Muscle of leg (tissue), 3 donors: ENCODE measurements at regions not wholly inside any gene's neighbourhood (a gene's known extent, or its start where the extent isn't known, plus 50 kb on each side); places are given as distances from the start of the nearest gene placed in this dataset.

Experiments used
- DNase-seq: peaks from one replicate; pipeline ENCODE4 v3.0.0; 2013
- H3K27ac ChIP-seq: one replicate; pipeline ENCODE4 v1.5.1; 2013; ENCODE audit warnings: mild to moderate bottlenecking, low read length, control low read depth
- H3K27me3 ChIP-seq: one replicate; pipeline ENCODE4 v1.6.1; 2013; ENCODE audit warnings: low read length; ENCODE audit not compliant: control insufficient read depth, insufficient read depth
- H3K36me3 ChIP-seq: one replicate; pipeline ENCODE4 v1.6.1; 2013; ENCODE audit warnings: low read length; ENCODE audit not compliant: control insufficient read depth, insufficient read depth
- H3K4me1 ChIP-seq: one replicate; pipeline ENCODE4 v1.6.1; 2013; ENCODE audit warnings: low read length; ENCODE audit not compliant: control insufficient read depth, insufficient read depth
- H3K4me3 ChIP-seq: one replicate; pipeline ENCODE4 v1.5.1; 2013; ENCODE audit warnings: low read length, control low read depth
- H3K9me3 ChIP-seq: replicated peaks from 2 replicates; pipeline ENCODE4 v1.6.1; 2013; ENCODE audit warnings: low read depth, low read length; ENCODE audit not compliant: control insufficient read depth
- WGBS: methylation state at CpG from one replicate; pipeline ENCODE4 v1.1.5; 2013; ENCODE audit warnings: missing lambda C conversion rate; ENCODE audit not compliant: insufficient coverage; 5-methylcytosine and 5-hydroxymethylcytosine counted together

DNA sequence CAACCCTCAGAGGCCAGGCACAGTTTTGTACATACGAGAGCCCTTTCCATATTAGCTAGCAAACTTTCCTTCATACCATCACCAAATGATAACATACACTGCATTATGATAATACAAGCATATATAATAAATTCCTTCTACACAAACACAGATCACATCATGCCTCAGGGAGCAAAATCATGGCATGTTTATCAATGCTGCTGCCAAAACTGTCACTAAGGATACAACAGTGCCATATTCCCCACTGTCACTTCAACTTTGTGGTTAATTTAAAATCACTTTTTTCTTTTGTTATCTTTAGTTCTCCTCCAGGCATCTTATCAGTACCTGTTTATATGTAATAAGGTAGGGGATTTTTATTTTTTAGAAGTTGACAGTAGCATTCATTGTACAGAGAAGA lies 196.3 kb downstream of the EPM2A start:
- no peak for DNase-seq
- H3K27ac ChIP-seq = no peak overlapping the region
- no CpG with 5 or more reads among the region's 1 CpG for WGBS
- no peaks in the 10 kb centered on the region for H3K4me1 ChIP-seq
- no peaks in the 10 kb centered on the region for H3K9me3 ChIP-seq
- H3K27me3 ChIP-seq = no peaks in the 10 kb centered on the region
- H3K4me3 ChIP-seq = no peak overlapping the region
- H3K36me3 ChIP-seq = no peaks in the 10 kb centered on the region

DNA sequence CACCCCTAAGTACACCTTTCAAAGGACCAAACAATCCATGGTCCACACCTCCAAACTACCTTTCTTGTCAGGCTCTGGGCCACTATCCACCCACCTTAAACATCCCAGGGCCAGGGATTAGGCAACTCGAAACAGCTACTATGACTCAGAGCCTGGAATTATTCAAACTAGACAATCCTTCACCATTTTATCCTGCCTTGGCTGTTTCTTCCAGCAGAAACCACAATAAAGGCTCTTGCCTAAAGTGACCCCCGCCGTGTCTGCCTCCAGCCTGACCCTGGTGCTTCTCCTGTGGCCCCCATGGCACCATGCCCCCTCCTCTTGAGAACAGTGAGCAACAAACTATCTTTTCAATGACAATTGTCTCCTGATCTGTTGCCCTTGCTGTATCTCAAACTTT lies 195.5 kb downstream of the EPM2A start:
- 88% methylated on average over 3 of the region's 3 CpGs for WGBS
- no peak for DNase-seq
- H3K27ac ChIP-seq = no peak overlapping the region

DNA sequence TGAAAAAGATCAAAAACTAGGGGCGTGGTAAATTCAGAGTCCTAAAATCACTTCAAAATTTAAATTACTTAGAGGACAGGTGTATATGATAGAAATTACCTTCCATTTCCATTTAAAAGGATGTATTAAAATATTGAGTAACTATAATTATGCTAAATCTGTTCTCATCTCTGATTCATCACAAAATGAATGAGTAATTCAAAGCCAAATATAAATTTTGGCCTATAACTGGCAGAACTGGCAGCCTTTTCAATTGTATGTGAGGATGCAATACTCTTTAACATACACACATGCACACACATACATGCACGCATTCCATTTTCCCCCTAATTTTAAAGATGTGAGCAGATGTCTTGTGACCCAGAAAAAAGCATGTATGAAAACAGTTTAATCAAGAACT lies 194.6 kb downstream of the EPM2A start:
- Histone ChIP-seq H3K27ac (no peak overlapping the region), H3K9me3 (no peaks in the 10 kb centered on the region), H3K4me1 (no peaks in the 10 kb centered on the region), H3K4me3 (no peak overlapping the region), H3K36me3 (no peaks in the 10 kb centered on the region), H3K27me3 (no peaks in the 10 kb centered on the region)
- DNase-seq = no peak
- no CpG with 5 or more reads among the region's 2 CpGs for WGBS

More for the DNA sequence above, 195.5 kb downstream of the EPM2A start:
- Histone ChIP-seq H3K36me3 (no peaks in the 10 kb centered on the region), H3K27me3 (no peaks in the 10 kb centered on the region), H3K4me1 (no peaks in the 10 kb centered on the region), H3K9me3 (no peaks in the 10 kb centered on the region), H3K4me3 (no peak overlapping the region)

DNA sequence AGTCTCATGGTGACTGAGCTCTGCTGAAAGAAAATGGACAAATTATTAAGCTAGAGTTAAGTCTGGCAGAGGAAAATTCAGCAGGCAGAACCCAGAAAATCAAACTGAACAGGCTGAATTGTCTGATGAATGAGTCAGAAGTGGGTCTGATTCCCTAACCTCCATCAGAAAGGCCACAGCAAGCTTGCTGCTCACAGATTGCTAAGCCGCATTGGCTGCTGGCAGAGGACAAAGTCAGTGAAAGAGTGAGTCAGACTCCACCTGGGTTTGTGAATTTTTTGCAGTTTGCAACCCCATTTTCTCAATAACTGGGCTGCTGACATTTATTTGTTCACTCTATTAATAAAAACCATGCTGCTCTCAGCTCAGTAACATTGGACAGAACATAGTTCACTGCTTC lies 191.3 kb downstream of the EPM2A start:
- WGBS = 57% methylated on average over 1 of the region's 1 CpG
- DNase-seq = peak; percentile 78
- no peaks in the 10 kb centered on the region for H3K36me3 ChIP-seq

DNA sequence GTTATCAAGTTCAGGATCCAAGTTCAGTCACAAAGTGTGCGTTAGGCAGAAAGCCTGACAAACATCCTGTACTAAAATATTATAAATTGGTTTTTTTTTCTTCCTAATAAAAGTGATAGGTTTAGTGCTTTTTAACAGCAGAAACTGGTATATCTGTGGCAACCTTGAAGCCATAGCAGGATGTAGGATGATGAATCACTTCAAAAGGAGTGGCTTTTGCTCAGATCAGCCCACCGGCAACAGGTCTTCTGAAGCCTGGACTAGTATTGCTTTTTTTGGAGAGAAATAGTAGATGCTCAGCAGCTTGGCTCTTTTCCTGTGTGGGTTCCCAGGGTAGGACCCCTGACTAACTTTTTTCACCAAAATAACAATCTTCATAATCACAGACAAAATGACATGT lies 190.8 kb downstream of the EPM2A start:
- Histone ChIP-seq H3K4me1 (no peaks in the 10 kb centered on the region), H3K4me3 (no peak overlapping the region), H3K9me3 (no peaks in the 10 kb centered on the region), H3K27ac (no peak overlapping the region), H3K27me3 (no peaks in the 10 kb centered on the region), H3K36me3 (no peaks in the 10 kb centered on the region)
- no peak for DNase-seq
- WGBS = no CpG with 5 or more reads among the region's 2 CpGs

More for the DNA sequence above, 191.3 kb downstream of the EPM2A start:
- H3K4me1 ChIP-seq = no peaks in the 10 kb centered on the region
- no peak overlapping the region for H3K4me3 ChIP-seq
- no peaks in the 10 kb centered on the region for H3K9me3 ChIP-seq
- no peak overlapping the region for H3K27ac ChIP-seq
- no peaks in the 10 kb centered on the region for H3K27me3 ChIP-seq

DNA sequence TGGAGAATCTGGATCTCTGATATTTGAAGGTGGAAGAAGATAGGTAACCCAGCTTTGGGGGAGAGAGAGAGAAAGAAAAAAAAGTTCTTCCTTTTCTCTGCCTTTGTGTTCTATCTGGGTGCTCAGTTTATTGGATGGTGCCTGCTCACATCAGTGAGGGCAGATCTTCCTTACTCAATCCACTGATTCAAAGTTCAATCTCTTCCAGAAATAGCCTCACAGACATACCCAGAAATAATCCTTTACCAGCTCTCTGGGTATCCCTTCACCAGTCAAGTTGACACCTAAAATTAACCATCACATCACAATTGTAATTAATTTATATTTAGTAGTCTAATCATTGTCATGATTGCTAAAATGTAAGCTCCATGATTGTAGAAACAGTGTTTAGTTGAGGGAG lies 189.1 kb downstream of the EPM2A start:
- DNase-seq = no peak
- H3K4me3 ChIP-seq = no peak overlapping the region

DNA sequence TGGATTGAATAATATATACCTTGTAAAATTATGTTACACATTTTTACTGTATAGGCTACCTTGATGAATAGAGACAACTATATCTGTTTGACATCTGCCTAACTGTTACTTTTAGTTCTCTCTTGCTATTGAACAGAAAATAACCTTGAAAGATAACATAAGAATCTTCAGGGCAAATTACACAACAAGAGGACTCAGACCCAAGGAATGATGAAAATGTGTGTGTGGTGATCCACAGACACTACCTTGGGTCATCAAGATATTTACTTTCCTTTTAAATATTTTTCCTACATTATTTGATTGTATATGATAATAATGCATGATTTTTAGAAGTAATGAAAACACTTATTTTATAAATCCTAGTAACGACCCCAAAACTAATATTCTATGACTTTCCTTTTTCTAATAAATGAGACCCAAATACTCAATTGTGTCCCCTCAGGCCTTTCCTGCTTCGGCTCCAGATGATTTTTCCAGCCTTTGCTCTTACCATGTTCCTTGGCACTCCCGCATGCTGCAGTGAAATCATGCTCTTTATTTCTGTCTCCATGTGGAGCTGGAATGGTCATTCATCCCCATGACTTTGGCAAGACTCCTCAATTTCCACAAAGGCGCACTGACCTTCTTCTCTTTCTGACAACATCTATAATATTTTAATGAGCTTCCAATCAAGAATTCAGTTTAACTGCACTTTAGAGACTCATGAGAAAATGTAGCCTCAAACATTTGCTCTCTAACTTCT lies 187.6 kb downstream of the EPM2A start:
- WGBS = 51% methylated on average over 3 of the region's 4 CpGs
- no peaks in the 10 kb centered on the region for H3K4me1 ChIP-seq
- no peak overlapping the region for H3K4me3 ChIP-seq
- no peak overlapping the region for H3K27ac ChIP-seq
- H3K9me3 ChIP-seq = no peaks in the 10 kb centered on the region
- H3K36me3 ChIP-seq = no peaks in the 10 kb centered on the region
- no peaks in the 10 kb centered on the region for H3K27me3 ChIP-seq
- peak; percentile 92 for DNase-seq

More for the DNA sequence above, 189.1 kb downstream of the EPM2A start:
- Histone ChIP-seq H3K36me3 (no peaks in the 10 kb centered on the region), H3K27me3 (no peaks in the 10 kb centered on the region), H3K4me1 (no peaks in the 10 kb centered on the region), H3K27ac (no peak overlapping the region), H3K9me3 (no peaks in the 10 kb centered on the region)

DNA sequence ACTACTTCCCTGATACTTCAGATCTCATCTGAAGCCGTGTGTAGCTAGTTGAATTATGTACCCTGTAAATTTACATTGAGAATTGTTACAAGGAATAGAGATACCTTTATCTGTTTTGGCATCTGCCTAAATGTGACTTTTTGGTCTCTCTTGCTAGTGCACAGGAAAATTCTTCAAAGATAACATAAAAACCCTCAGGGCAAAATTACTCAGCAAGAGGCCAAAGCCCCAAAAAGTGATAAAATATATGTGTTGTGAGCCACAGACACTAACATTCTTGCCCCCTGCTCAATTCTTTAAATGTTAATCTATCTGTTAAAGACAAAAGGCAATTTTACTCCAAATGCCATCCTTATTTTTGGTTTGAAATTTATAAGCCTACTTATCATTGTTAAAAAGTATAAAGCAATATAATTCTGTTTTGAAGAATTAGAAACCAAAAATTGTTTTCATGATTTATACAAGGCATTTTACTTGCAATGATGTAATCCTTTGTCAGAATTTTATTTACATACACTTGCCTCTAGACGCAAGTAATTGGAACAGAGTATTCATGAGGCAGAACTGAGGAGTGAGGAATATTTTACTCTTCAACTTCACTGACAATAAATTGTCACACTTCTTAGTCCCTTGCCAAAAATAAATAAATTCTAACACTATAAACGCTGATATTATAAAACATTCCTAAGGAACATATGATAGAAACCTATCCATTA lies 186.2 kb downstream of the EPM2A start:
- H3K36me3 ChIP-seq = no peaks in the 10 kb centered on the region
- no CpG with 5 or more reads among the region's 3 CpGs for WGBS
- no peaks in the 10 kb centered on the region for H3K9me3 ChIP-seq
- no peak overlapping the region for H3K4me3 ChIP-seq
- H3K27me3 ChIP-seq = no peaks in the 10 kb centered on the region
- peak; percentile 24 for DNase-seq
- H3K27ac ChIP-seq = no peak overlapping the region
- no peaks in the 10 kb centered on the region for H3K4me1 ChIP-seq

DNA sequence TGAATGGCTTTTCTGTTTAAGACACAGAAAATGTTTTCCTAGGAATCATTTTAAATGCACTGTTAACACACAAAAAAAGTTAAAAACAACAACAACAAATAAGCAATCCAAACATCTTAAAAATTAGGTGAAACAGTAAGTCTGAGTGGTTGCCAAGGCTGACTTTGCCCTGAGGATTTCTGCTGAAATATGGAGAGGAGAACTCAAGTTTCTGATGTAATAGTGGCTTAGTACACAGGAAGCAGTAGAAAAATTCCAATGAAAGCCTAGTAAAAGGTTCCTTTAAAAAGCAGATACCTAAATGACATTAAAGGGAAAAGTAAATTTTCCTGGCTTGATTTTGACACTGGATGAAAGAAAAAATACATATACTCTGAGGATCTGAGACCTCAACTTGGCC lies 184.2 kb downstream of the EPM2A start:
- Histone ChIP-seq H3K27ac (no peak overlapping the region), H3K36me3 (no peaks in the 10 kb centered on the region), H3K4me1 (no peaks in the 10 kb centered on the region), H3K9me3 (no peaks in the 10 kb centered on the region), H3K27me3 (no peaks in the 10 kb centered on the region), H3K4me3 (no peak overlapping the region)
- no peak for DNase-seq

DNA sequence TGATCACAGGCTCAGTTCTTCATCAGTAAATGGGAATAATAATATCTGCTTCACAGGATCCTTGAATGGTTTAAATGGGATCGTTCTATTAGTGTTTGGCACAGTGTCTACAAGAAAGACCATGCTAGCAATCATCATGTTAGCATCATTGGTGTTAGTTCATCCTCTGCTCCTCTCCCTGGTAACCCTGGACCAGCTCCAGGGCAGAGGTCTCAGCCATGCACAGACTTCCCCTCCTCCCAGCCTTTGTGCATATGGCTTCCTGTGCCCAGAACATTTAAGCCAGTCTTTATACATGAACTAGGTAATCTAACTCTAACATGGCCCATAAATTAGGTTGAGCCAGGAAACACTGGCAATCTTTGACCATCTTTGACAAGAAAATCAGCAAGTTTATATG lies 180.2 kb downstream of the EPM2A start:
- no peak overlapping the region for H3K27ac ChIP-seq
- no CpG with 5 or more reads among the region's 1 CpG for WGBS
- no peaks in the 10 kb centered on the region for H3K27me3 ChIP-seq
- DNase-seq = no peak
- no peaks in the 10 kb centered on the region for H3K9me3 ChIP-seq
- H3K4me3 ChIP-seq = no peak overlapping the region
- no peaks in the 10 kb centered on the region for H3K36me3 ChIP-seq
- H3K4me1 ChIP-seq = no peaks in the 10 kb centered on the region
